Fibroblast of peridontal ligament (primary cell): ENCODE measurements at regions not wholly inside any gene's neighbourhood (a gene's known extent, or its start where the extent isn't known, plus 50 kb on each side); places are given as distances from the start of the nearest gene placed in this dataset.
A peak's percentile ranks its signal among the peaks of the same experiment; 100 is the strongest.

Experiments used
- DNase-seq: peaks from one replicate; pipeline ENCODE4 v3.0.0-alpha.2; 2010; ENCODE audit errors: extremely low read depth

GRCh38 chr1:38464071-38464661, 395.4 kb downstream of the RRAGC start:
- no peak for DNase-seq

GRCh38 chr1:38463074-38463473, 396.5 kb downstream of the RRAGC start:
- DNase-seq, result no peak

- DNase-seq, result no peak
Measured at GRCh38 chr1:38456531-38456876, 403.1 kb downstream of the RRAGC start.

GRCh38 chr1:38455829-38456530, 403.6 kb downstream of the RRAGC start:
- DNase-seq, result no peak

DNA sequence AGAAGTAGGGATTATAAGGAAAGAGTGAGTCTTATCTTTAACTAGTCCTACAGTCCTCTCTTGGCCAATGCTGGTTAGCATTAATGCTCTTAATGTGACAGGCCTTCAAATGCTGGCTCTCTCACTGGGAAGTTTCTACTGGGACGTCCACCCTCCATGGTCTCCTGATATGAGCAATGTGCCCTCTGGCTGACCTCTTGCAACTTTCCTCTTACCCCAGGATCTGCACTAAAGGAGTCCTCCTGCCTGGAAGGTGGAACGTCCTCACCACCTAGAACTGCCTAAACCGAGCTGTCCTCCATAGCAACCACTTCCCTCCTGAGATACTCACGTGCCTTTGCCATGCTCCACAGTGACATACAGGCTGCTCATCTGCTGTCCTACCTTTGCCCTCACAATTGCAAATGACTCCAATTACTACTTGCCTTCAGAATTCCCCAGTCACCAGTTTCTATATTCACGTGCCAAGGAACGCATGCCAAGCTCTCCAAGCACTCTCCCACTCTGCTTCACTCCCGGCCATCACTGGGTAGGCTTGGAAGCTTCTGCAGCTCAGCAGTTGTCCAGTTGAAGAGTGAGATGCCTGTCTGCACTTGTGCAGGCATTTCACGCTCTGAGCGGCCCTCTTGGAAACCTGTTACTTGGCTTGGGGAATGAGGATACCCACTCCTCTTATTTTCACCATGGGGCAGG, 404.7 kb downstream of the RRAGC start:
- no peak for DNase-seq

- DNase-seq, result no peak
Measured at GRCh38 chr1:38454236-38454635, 405.3 kb downstream of the RRAGC start.

DNA sequence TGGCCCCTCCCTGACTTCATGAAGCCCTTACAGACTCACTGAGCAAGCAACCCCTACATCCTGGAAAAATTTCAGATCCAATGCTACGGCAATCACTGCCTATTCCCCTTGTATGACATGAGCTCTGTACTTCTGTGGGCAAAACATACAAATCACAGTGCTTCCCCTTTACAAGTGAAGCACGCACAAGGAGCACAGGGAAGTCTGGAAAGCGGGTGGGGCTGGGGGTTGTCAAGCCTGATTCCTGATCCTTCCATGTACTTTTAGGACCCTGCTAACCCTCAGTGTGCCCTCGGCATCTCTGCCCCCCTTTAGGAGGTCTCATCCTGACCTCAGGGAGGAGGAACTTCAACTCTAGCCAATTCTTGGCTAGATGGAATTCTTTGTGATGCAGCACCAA, 405.7 kb upstream of the POU3F1 start:
- DNase-seq, result no peak

GRCh38 chr1:38451541-38451993, 405.0 kb upstream of the POU3F1 start:
- DNase-seq, result no peak

GRCh38 chr1:38448893-38449292, 402.3 kb upstream of the POU3F1 start:
- DNase-seq, result no peak

DNA sequence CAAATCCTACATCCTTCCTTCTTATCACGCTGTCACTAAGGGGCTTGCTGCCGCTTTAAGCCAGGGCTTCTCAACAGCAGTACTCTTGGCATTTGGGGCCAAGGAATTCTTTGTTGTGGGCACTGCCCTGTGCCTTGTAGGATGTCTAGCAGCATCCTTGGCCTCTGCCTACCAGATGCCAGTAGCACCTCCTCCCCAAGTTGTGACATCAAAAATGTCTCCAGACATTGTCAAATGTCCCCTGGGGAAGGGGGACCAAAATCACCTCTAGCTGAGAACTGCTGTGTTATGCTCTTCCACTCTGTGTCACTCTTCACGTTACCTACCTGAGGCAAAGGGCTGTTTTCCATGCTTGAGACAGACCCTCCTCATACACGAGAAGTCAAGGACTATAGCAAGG, 400.3 kb upstream of the POU3F1 start:
- DNase-seq, result no peak

- no peak for DNase-seq
Measured at GRCh38 chr1:38444770-38445442, 398.3 kb upstream of the POU3F1 start.

DNA sequence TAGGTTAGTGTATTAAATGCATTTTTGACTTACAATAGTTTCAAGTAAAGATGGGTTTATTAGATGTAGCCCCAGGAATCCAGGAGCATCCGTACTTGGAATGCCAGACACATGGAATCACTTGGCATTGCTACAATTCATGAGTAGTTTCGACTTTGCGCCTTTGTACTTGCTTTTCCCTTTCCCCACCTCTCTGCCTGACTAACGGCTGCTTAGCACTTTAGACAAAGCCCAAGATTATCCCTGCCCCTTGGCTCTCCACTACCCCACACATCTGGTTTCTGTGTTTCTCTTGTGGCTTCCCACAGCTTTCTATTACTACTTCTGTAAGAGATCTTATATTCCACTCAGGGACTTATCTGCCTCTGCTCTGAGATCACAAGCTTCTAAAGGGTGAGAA, 397.7 kb upstream of the POU3F1 start:
- peak; percentile 5 for DNase-seq

- no peak for DNase-seq
Measured at GRCh38 chr1:38440402-38440801, 393.8 kb upstream of the POU3F1 start.

DNA sequence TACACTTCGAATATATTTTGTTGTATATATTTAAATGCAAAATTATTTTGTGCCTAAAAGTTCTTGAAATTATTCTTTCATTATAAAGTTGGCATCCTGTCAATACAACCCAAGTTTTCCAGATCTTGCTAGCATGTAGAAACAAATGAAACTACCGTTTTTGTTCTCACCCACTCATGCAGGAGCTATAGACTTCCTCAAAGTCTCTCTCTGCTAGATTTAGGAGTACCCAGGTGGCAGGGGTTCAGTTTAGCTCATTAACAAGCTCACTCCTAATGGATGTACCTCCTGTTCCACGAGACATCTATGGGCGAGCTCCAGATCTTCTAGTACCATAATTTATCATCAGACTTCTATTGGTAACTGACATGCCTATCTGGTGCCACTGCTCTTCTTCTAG, 390.2 kb upstream of the POU3F1 start:
- no peak for DNase-seq

GRCh38 chr1:38436006-38436405, 389.4 kb upstream of the POU3F1 start:
- no peak for DNase-seq

DNA sequence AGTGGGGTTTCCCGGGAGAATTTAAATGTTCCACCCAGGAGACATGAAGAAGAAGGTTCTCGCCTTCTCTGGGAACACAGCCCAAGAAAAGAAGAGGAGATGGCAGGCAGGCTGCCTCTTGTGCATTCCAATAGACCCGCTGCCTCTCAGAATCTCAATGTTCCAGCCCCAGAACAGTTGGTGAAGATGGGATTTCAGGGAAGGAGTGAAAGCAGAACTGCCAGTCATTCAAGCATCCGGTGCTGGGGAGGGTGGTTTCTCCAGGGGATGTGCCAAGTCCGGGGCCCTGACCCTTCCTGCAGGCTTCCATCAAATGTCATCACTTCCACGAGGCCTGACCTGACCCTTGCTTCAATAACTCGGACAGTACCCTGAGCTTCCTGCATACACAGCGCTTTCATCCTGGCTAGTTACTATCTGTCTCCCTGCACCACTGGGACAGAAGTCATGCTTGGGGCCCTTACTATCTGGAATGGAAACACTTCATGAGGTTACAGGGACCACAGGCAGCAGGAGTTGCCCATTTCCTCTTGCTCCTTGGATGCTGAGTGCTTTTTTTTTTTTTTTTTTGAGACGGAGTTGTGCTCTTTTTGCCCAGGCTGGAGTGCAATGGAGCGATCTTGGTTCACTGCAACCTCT, 386.6 kb upstream of the POU3F1 start:
- no peak for DNase-seq

- DNase-seq, result no peak
Measured at GRCh38 chr1:38431535-38432376, 385.2 kb upstream of the POU3F1 start.

- no peak for DNase-seq
Measured at GRCh38 chr1:38430949-38431348, 384.4 kb upstream of the POU3F1 start.

DNA sequence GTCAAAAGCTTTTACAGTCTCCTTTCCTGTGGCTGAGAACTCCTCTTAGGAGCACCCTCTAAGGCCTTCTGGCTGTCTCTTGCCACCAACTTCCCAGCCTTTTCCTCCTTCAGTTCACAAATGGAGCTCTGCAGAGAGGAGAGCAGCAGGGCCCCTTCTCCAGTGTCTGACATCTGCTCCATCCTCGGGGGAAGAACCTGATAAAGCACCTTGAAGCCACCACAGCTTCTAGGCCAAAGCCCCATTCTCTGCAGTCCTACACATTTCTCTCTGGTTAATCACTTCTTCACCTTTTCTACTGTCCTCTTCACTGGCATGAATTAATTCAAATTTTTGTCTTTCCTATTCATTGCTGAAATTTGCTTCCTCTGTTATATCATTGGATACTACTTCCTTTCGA, 378.1 kb upstream of the POU3F1 start:
- no peak for DNase-seq

DNA sequence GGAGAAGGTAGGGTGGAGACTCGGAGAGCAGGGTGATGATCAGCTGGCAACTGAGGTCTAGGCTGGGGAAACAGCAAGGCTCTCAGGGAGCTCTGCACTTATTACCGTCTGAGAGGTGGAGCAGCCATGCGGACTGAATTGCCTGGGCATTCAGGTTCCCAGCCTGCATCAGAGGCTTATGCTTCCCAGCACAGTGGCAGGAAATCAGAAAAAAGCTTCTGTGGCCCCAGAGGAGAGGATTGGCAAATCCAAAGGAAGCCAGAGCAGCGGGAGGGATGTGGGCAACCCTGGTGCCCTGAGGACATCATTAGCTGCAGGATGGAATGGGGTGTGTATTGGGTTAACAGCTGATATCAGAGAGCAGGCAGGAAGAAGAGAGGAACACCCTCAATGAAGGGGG, 374.1 kb upstream of the POU3F1 start:
- DNase-seq, result no peak
